A673 (cell line): ENCODE measurements at regions not wholly inside any gene's neighbourhood (a gene's known extent, or its start where the extent isn't known, plus 50 kb on each side); places are given as distances from the start of the nearest gene placed in this dataset.

Experiments
- BruUV-seq: library from RNA; stranded (reverse); fragments of 400-500 nt; replicated peaks from 2 replicates; lab custom pipeline; 2021; lab: Mats Ljungman, UMichigan
- CTCF ChIA-PET: fragments of 300-600 bp; sonication (Branson Sonifier 250); formaldehyde crosslinking; loops from one replicate; lab custom pipeline; 2022; ENCODE audit warnings: antibody characterized with exemption; lab: Charles Lee
- POLR2A ChIA-PET: fragments of 300-600 bp; sonication (Branson Sonifier 250); formaldehyde crosslinking; loops from one replicate; lab custom pipeline; 2022; ENCODE audit warnings: antibody characterized with exemption; ENCODE audit not compliant: low non-redundant PET; lab: Charles Lee
- DNase-seq: peaks from one replicate; pipeline ENCODE4 v3.0.0-alpha.2; 2015; ENCODE audit warnings: low spot score
- H3K27ac ChIP-seq: fragments of 200-600 bp; sonication (generic); 2 replicates; pipeline ENCODE4 v1.5.1; 2016; ENCODE audit warnings: mixed run types, low read depth, mild to moderate bottlenecking, mixed read lengths, antibody characterized with exemption, low read length; ENCODE audit not compliant: poor library complexity, severe bottlenecking
- H3K27me3 ChIP-seq: fragments of 200-600 bp; sonication (generic); replicated peaks from 2 replicates; pipeline ENCODE4 v1.6.1; 2017; ENCODE audit warnings: mixed run types, low read depth, mild to moderate bottlenecking, mixed read lengths, antibody characterized with exemption, low read length; ENCODE audit not compliant: insufficient read depth, poor library complexity
- H3K36me3 ChIP-seq: fragments of 200-600 bp; sonication (generic); 2 replicates; pipeline ENCODE4 v1.6.1; 2016; ENCODE audit warnings: mixed run types, mild to moderate bottlenecking, mixed read lengths, antibody characterized with exemption, low read length; ENCODE audit not compliant: insufficient read depth, poor library complexity, severe bottlenecking
- H3K4me1 ChIP-seq: fragments of 200-600 bp; sonication (generic); 2 replicates; pipeline ENCODE4 v1.6.1; 2017; ENCODE audit warnings: mixed run types, mild to moderate bottlenecking, mixed read lengths, antibody characterized with exemption, low read length; ENCODE audit not compliant: insufficient read depth, poor library complexity, severe bottlenecking
- H3K4me3 ChIP-seq: fragments of 200-600 bp; sonication (generic); 2 replicates; pipeline ENCODE4 v1.5.1; 2016; ENCODE audit warnings: low read depth, mixed run types, mild to moderate bottlenecking, mixed read lengths, low read length; ENCODE audit not compliant: poor library complexity, severe bottlenecking
- H3K9me3 ChIP-seq: fragments of 200-600 bp; sonication (generic); 2 replicates; pipeline ENCODE4 v1.6.1; 2016; ENCODE audit warnings: mixed run types, low read depth, mild to moderate bottlenecking, mixed read lengths, antibody characterized with exemption, low read length; ENCODE audit not compliant: poor library complexity, severe bottlenecking
- CTCF ChIP-seq: fragments of 300-800, 200-600 bp; sonication (generic); conservative IDR thresholded peaks from 2 replicates; pipeline ENCODE4 v1.5.1; 2017; ENCODE audit warnings: low read depth, mild to moderate bottlenecking, antibody characterized with exemption, low read length, moderate library complexity, mixed read lengths
- EZH2 ChIP-seq: fragments of 200-600 bp; sonication (generic); IDR thresholded peaks from 2 replicates; pipeline ENCODE4 v1.6.1; 2017; ENCODE audit warnings: borderline replicate concordance, low read depth, mild to moderate bottlenecking, mixed read lengths, antibody characterized with exemption, low read length; ENCODE audit not compliant: poor library complexity, severe bottlenecking
- intact Hi-C: fragments of 100-400 bp; cut with micrococcal nuclease; formaldehyde crosslinking; loops from one replicate; pipeline ENCODE4 v1.10.0; 2022; ENCODE audit not compliant: unreplicated experiment

DNA sequence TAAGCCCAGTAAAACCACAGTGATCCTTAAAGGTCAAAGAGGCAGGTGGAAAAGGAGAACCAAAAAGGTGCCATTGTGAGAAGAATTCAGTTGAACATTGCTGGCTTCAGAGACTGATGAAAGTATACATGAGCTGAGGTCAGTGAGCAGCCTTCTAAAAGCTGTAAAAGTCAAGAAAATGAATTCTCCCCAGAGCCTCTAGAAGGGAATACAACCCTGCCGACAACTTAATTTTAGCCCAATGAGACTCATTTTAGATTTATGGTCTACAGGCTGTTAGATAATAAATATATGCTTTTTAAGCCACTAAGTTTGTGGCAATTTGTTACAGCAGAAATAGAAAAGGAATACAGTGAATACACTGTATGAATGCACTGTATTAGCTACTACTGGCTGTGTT is 911.4 kb downstream of the TRIB2 start:
- no peak for TF ChIP-seq CTCF
- no peak for TF ChIP-seq EZH2
- Histone ChIP-seq H3K36me3 (no peaks in the 10 kb centered on the region), H3K27ac (no peak overlapping the region), H3K9me3 (no peaks in the 10 kb centered on the region), H3K4me3 (no peak overlapping the region), H3K27me3 (no peaks in the 10 kb centered on the region), H3K4me1 (no peaks in the 10 kb centered on the region)
- intact Hi-C loops = no loop called here
- no peak for DNase-seq
- CTCF ChIA-PET = no interaction called here
- BruUV-seq = no TSS peak
- POLR2A ChIA-PET = no interaction called here

- intact Hi-C loops = no loop called here
These were observed 921.4 kb downstream of the TRIB2 start for GRCh38 chr2:13638181-13638580.

GRCh38 chr2:13649918-13650317 is 933.2 kb downstream of the TRIB2 start:
- H3K27ac ChIP-seq = no peak overlapping the region
- intact Hi-C loops = no loop called here
- no TSS peak for BruUV-seq
- DNase-seq = no peak
- TF ChIP-seq CTCF = no peak
- TF ChIP-seq EZH2 = no peak
- POLR2A ChIA-PET = no interaction called here
- no peaks in the 10 kb centered on the region for H3K4me1 ChIP-seq
- H3K9me3 ChIP-seq = no peaks in the 10 kb centered on the region
- H3K27me3 ChIP-seq = no peaks in the 10 kb centered on the region
- no peaks in the 10 kb centered on the region for H3K36me3 ChIP-seq
- H3K4me3 ChIP-seq = no peak overlapping the region
- CTCF ChIA-PET = no interaction called here

More at GRCh38 chr2:13638181-13638580, 921.4 kb downstream of the TRIB2 start:
- no peaks in the 10 kb centered on the region for H3K4me1 ChIP-seq
- H3K4me3 ChIP-seq = no peak overlapping the region
- no peak overlapping the region for H3K27ac ChIP-seq
- DNase-seq = no peak
- no peaks in the 10 kb centered on the region for H3K9me3 ChIP-seq
- ChIA-PET CTCF (no interaction called here), POLR2A (no interaction called here)
- no peaks in the 10 kb centered on the region for H3K36me3 ChIP-seq
- H3K27me3 ChIP-seq = no peaks in the 10 kb centered on the region
- BruUV-seq = no TSS peak
- TF ChIP-seq EZH2 = no peak
- TF ChIP-seq CTCF = no peak
